ENCODE measurements at regions not wholly inside any gene's neighbourhood (a gene's known extent, or its start where the extent isn't known, plus 50 kb on each side); places are given as distances from the start of the nearest gene placed in this dataset.

DNA sequence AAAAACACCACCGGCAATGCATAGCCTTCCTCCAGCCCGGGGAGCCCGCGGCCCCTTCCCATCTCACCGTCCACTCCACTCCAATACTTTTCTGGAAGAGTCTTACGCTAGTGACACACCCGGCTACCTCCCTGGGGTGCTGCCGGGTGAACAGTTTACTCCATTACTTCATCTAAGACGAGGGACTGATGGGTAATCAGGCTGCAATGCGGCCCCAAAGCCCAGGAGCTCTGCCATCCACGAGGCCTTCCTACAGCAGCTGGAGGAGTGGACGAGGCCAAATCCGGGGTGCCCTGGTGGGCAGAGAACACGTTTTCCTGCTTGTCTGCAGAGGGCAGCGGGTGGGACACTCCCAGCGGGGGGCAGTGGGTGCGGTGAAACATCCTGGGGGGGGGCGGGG lies 356.2 kb upstream of the SHH start:
- Histone ChIP-seq H3K27me3 (ENCODE audit: control insufficient read depth in 3 of 3, insufficient read depth in 3 of 3, low read length in 3 of 3) (peaks cover 0 to 5% (median 0%) of the 10 kb centered on the region in 3 donors), H3K9me3 (ENCODE audit: control insufficient read depth in 2 of 2, insufficient read depth in 1 of 2, low read depth in 1 of 2, low read length in 1 of 2) (no peaks in the 10 kb centered on the region), H3K27ac (ENCODE audit: low read depth in 1 of 3, low read length in 2 of 3) (no peak overlapping the region), H3K4me3 (ENCODE audit: low read depth in 1 of 3, low read length in 3 of 3) (no peak overlapping the region), H3K36me3 (ENCODE audit: control insufficient read depth in 3 of 3, insufficient read depth in 2 of 3, low read depth in 1 of 3, low read length in 3 of 3) (no peaks in the 10 kb centered on the region), H3K4me1 (ENCODE audit: control insufficient read depth in 3 of 3, insufficient read depth in 2 of 3, low read depth in 1 of 3, low read length in 2 of 3) (no peaks in the 10 kb centered on the region)
- WGBS, 3 donors, result 80 to 83% (median 82%) methylated on average over 18 of the region's 18 CpGs
- DNase-seq, result no peak
- no peak for FAIRE-seq

DNA sequence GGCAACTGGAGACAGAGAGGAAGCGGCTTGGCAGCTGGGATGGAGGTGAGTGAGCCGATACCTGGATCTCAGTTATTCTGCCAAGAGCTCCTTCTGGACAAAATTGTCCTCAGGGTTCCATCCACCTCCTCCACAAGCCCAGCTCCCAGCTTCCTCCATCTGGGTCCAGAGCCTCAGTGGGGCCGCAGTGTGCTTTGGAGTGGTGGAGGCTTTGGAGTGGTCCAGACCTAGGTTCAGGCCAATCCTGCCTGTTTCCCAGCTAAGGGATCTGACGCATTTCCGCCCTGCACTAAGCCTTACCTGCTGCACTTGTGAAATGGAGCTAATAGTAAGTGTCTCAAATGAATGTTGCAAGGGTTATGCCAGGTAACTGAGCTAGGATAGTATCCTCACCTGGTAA lies 355.7 kb upstream of the SHH start:
- FAIRE-seq (no peak), DNase-seq (no peak)
- Histone ChIP-seq H3K27me3 (ENCODE audit: control insufficient read depth in 3 of 3, insufficient read depth in 3 of 3, low read length in 3 of 3) (peaks cover 0 to 5% (median 0%) of the 10 kb centered on the region in 3 donors), H3K4me1 (ENCODE audit: control insufficient read depth in 3 of 3, insufficient read depth in 2 of 3, low read depth in 1 of 3, low read length in 2 of 3) (no peaks in the 10 kb centered on the region), H3K4me3 (ENCODE audit: low read depth in 1 of 3, low read length in 3 of 3) (no peak overlapping the region), H3K9me3 (ENCODE audit: control insufficient read depth in 2 of 2, insufficient read depth in 1 of 2, low read depth in 1 of 2, low read length in 1 of 2) (no peaks in the 10 kb centered on the region), H3K36me3 (ENCODE audit: control insufficient read depth in 3 of 3, insufficient read depth in 2 of 3, low read depth in 1 of 3, low read length in 3 of 3) (no peaks in the 10 kb centered on the region), H3K27ac (ENCODE audit: low read depth in 1 of 3, low read length in 2 of 3) (no peak overlapping the region)
- 90 to 94% (median 91%) methylated on average over 5 of the region's 5 CpGs for WGBS, 3 donors

DNA sequence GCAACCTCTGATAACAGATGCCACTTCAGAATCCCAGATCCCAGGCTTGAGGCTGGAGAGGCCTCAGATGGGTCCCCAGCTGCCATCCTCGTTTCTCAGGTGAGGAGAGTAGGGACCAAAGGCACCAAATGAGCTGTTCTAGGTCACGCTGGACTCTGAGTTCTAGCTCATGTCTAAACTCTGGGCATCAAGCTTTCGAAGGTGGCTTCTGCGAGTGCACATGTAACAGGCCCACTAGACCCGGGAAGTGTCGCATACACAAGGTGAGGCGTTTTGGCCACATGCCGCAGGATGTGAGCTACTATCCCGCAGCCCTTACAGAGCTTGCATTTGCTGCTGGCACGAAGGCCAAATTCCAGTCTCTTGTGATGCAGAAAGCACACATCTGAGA lies 355.1 kb upstream of the SHH start:
- Histone ChIP-seq H3K27me3 (ENCODE audit: control insufficient read depth in 3 of 3, insufficient read depth in 3 of 3, low read length in 3 of 3) (peaks cover 0 to 5% (median 0%) of the 10 kb centered on the region in 3 donors), H3K27ac (ENCODE audit: low read depth in 1 of 3, low read length in 2 of 3) (no peak overlapping the region), H3K36me3 (ENCODE audit: control insufficient read depth in 3 of 3, insufficient read depth in 2 of 3, low read depth in 1 of 3, low read length in 3 of 3) (no peaks in the 10 kb centered on the region), H3K4me1 (ENCODE audit: control insufficient read depth in 3 of 3, insufficient read depth in 2 of 3, low read depth in 1 of 3, low read length in 2 of 3) (no peaks in the 10 kb centered on the region), H3K4me3 (ENCODE audit: low read depth in 1 of 3, low read length in 3 of 3) (no peak overlapping the region), H3K9me3 (ENCODE audit: control insufficient read depth in 2 of 2, insufficient read depth in 1 of 2, low read depth in 1 of 2, low read length in 1 of 2) (no peaks in the 10 kb centered on the region)
- WGBS, 3 donors, result 83 to 87% (median 85%) methylated on average over 10 of the region's 10 CpGs
- FAIRE-seq, result no peak
- no peak for DNase-seq

DNA sequence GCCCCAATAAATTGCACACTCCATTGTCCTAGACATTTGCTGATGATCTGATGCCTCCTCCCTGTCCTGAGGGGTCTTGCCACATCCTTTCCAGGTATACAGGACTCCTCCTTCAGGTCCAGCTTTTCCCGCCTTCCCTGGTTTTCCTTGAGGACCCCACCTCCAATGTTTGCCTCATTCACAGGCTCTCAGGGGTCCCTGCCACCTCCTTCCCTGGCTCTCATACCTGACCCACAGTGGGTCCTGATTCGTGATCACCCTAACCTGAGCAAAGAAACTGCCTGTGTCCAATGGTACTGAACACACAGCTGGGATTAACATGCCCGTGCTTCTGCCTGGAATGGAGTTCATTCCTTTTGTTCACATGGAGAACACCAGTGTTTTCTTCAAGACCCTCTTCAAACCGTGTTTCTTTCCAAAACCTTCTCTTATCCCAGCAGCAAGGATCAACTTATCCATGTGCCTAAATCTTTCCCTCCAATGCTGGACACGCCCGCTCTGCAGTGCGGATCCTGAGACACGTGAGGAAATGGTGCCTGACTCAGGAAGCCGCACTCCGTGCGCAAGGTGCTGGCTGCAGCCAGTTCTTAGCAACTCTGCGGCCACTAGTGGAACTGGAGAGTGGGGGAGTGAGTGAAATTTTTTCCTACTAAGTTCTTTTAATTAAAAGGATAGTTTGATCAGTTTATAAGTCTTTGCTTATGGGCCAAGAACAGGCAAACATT lies 354.6 kb upstream of the SHH start:
- no peaks in the 10 kb centered on the region for H3K4me1 ChIP-seq (ENCODE audit: control insufficient read depth in 3 of 3, insufficient read depth in 2 of 3, low read depth in 1 of 3, low read length in 2 of 3)
- no peak overlapping the region for H3K4me3 ChIP-seq (ENCODE audit: low read depth in 1 of 3, low read length in 3 of 3)
- DNase-seq, result no peak
- H3K36me3 ChIP-seq (ENCODE audit: control insufficient read depth in 3 of 3, insufficient read depth in 2 of 3, low read depth in 1 of 3, low read length in 3 of 3), result no peaks in the 10 kb centered on the region
- no peak for FAIRE-seq
- no peaks in the 10 kb centered on the region for H3K9me3 ChIP-seq (ENCODE audit: control insufficient read depth in 2 of 2, insufficient read depth in 1 of 2, low read depth in 1 of 2, low read length in 1 of 2)
- WGBS, 3 donors, result 83 to 85% (median 83%) methylated on average over 12 of the region's 12 CpGs
- H3K27me3 ChIP-seq (ENCODE audit: control insufficient read depth in 3 of 3, insufficient read depth in 3 of 3, low read length in 3 of 3), result peaks cover 0 to 5% (median 0%) of the 10 kb centered on the region in 3 donors
- no peak overlapping the region for H3K27ac ChIP-seq (ENCODE audit: low read depth in 1 of 3, low read length in 2 of 3)

DNA sequence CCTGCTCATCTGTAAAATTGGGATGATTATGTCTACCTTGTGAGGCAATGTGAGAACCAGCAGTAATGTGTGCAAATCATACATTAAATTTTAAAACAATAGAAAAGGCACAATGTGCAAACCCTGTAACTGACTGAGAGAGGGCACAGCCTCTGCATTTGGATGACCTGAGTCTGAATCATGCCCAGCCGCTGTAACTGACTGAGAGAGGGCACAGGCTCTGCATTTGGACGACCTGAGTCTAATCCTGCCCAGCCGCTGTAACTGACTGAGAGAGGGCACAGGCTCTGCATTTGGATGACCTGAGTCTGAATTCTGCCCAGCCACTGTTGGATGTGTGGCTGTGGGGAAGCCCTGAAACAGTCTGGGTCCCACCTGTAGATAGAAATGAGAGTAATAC lies 351.5 kb upstream of the SHH start:
- no peak overlapping the region for H3K27ac ChIP-seq (ENCODE audit: low read depth in 1 of 3, low read length in 2 of 3)
- no peak overlapping the region for H3K4me3 ChIP-seq (ENCODE audit: low read depth in 1 of 3, low read length in 3 of 3)
- H3K36me3 ChIP-seq (ENCODE audit: control insufficient read depth in 3 of 3, insufficient read depth in 2 of 3, low read depth in 1 of 3, low read length in 3 of 3), result no peaks in the 10 kb centered on the region
- no peaks in the 10 kb centered on the region for H3K9me3 ChIP-seq (ENCODE audit: control insufficient read depth in 2 of 2, insufficient read depth in 1 of 2, low read depth in 1 of 2, low read length in 1 of 2)
- FAIRE-seq (no peak), DNase-seq (no peak)
- 71 to 82% (median 76%) methylated on average over 3 of the region's 3 CpGs for WGBS, 3 donors
- peaks cover 0 to 5% (median 0%) of the 10 kb centered on the region in 3 donors for H3K27me3 ChIP-seq (ENCODE audit: control insufficient read depth in 3 of 3, insufficient read depth in 3 of 3, low read length in 3 of 3)
- no peaks in the 10 kb centered on the region for H3K4me1 ChIP-seq (ENCODE audit: control insufficient read depth in 3 of 3, insufficient read depth in 2 of 3, low read depth in 1 of 3, low read length in 2 of 3)

DNA sequence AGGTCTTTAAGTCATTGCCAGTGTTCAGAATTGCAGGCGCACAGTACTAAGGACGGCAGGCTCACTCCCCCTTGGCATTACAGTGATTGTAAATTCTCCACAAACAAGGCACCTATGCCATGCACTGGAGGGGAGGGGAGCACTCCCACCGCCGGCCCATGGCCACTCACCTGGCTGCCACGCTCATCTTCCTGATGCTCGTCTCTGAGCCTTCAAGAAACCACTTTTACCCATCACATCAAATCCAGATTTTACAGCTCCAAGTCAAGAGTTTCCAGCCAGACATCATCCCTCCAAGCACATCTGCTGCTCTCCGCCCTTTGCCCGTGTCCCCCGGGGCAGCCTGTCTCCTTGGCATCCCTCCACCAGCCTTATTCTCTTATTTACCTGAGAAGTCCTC lies 350.2 kb upstream of the SHH start:
- Histone ChIP-seq H3K4me3 (ENCODE audit: low read depth in 1 of 3, low read length in 3 of 3) (no peak overlapping the region), H3K36me3 (ENCODE audit: control insufficient read depth in 3 of 3, insufficient read depth in 2 of 3, low read depth in 1 of 3, low read length in 3 of 3) (no peaks in the 10 kb centered on the region), H3K27ac (ENCODE audit: low read depth in 1 of 3, low read length in 2 of 3) (no peak overlapping the region), H3K9me3 (ENCODE audit: control insufficient read depth in 2 of 2, insufficient read depth in 1 of 2, low read depth in 1 of 2, low read length in 1 of 2) (no peaks in the 10 kb centered on the region), H3K4me1 (ENCODE audit: control insufficient read depth in 3 of 3, insufficient read depth in 2 of 3, low read depth in 1 of 3, low read length in 2 of 3) (no peaks in the 10 kb centered on the region), H3K27me3 (ENCODE audit: control insufficient read depth in 3 of 3, insufficient read depth in 3 of 3, low read length in 3 of 3) (peaks cover 0 to 5% (median 0%) of the 10 kb centered on the region in 3 donors)
- FAIRE-seq (no peak), DNase-seq (no peak)
- WGBS, 3 donors, result 40 to 76% (median 47%) methylated on average over 9 of the region's 9 CpGs

DNA sequence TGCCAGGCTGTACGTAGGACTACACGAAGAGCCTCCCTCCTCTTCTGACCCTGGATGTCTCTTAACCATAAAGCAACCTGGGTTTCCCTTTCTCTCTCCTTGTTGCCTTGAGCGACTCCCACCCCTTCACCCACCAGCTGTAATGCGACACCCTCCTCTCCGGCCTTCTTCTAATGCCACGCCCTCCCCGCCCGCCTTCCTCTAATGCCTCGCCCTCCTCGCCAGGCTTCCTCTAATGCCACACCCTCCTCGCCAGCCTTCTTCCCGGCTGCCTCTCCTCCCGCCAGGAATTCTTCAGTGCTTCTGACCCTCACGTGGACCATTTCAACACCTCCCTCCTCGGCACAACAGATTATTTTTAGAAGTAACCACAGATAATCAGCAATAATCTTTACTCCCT lies 348.5 kb upstream of the SHH start:
- no peaks in the 10 kb centered on the region for H3K4me1 ChIP-seq (ENCODE audit: control insufficient read depth in 3 of 3, insufficient read depth in 2 of 3, low read depth in 1 of 3, low read length in 2 of 3)
- 21 to 28% (median 24%) methylated on average over 15 of the region's 15 CpGs for WGBS, 3 donors
- no peaks in the 10 kb centered on the region for H3K36me3 ChIP-seq (ENCODE audit: control insufficient read depth in 3 of 3, insufficient read depth in 2 of 3, low read depth in 1 of 3, low read length in 3 of 3)
- H3K27ac ChIP-seq (ENCODE audit: low read depth in 1 of 3, low read length in 2 of 3), result no peak overlapping the region
- FAIRE-seq, result no peak
- DNase-seq, result peak; percentile 28 to 36
- H3K27me3 ChIP-seq (ENCODE audit: control insufficient read depth in 3 of 3, insufficient read depth in 3 of 3, low read length in 3 of 3), result peaks cover 0 to 5% (median 0%) of the 10 kb centered on the region in 3 donors
- H3K4me3 ChIP-seq (ENCODE audit: low read depth in 1 of 3, low read length in 3 of 3), result no peak overlapping the region
- H3K9me3 ChIP-seq (ENCODE audit: control insufficient read depth in 2 of 2, insufficient read depth in 1 of 2, low read depth in 1 of 2, low read length in 1 of 2), result no peaks in the 10 kb centered on the region

DNA sequence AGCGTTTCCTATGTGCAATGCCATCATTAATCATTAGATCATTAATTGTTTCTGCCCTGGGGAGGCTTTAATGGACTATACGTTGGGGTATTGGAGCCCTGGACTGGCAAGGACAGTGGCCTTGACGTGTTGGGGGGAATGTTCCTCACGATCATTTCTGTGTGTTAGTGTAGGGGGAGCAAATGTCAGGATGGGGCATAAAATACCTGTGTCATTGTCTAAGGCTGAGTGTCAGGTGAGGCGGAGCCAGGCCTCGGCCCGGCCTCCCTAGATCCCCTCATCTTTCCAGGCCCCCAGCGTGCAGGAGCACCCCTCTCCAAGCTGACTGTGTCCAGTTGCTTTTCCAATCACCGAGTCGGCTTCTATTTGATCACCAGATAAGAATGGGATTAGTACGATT lies 346.4 kb upstream of the SHH start:
- no peaks in the 10 kb centered on the region for H3K9me3 ChIP-seq (ENCODE audit: control insufficient read depth in 2 of 2, insufficient read depth in 1 of 2, low read depth in 1 of 2, low read length in 1 of 2)
- DNase-seq (no peak), FAIRE-seq (no peak)
- H3K4me3 ChIP-seq (ENCODE audit: low read depth in 1 of 3, low read length in 3 of 3), result no peak overlapping the region
- H3K27me3 ChIP-seq (ENCODE audit: control insufficient read depth in 3 of 3, insufficient read depth in 3 of 3, low read length in 3 of 3), result peaks cover 0 to 3% (median 0%) of the 10 kb centered on the region in 3 donors
- H3K4me1 ChIP-seq (ENCODE audit: control insufficient read depth in 3 of 3, insufficient read depth in 2 of 3, low read depth in 1 of 3, low read length in 2 of 3), result no peaks in the 10 kb centered on the region
- H3K36me3 ChIP-seq (ENCODE audit: control insufficient read depth in 3 of 3, insufficient read depth in 2 of 3, low read depth in 1 of 3, low read length in 3 of 3), result no peaks in the 10 kb centered on the region
- 80 to 86% (median 82%) methylated on average over 11 of the region's 11 CpGs for WGBS, 3 donors
- no peak overlapping the region for H3K27ac ChIP-seq (ENCODE audit: low read depth in 1 of 3, low read length in 2 of 3)

DNA sequence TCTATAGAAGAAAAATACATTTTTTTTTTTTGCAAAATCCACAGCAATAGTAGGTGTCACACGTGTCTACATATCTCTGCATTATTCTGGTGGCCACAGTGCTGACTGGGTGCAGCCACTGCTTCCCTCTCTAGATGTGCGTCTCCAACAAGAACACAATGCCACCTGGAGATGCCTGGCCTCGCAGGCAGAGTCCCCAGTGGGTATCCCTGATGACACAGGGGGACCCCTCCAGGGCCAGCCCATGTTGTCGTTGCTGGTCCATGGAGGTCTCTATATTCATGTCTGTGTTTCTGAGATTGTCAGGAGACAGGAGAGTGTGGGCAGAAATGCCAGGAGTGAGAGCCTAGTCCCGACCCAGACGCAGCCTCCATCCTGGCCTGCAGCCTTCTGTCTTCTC lies 345.9 kb upstream of the SHH start:
- 84 to 92% (median 91%) methylated on average over 6 of the region's 6 CpGs for WGBS, 3 donors
- H3K27me3 ChIP-seq (ENCODE audit: control insufficient read depth in 3 of 3, insufficient read depth in 3 of 3, low read length in 3 of 3), result no peaks in the 10 kb centered on the region
- no peaks in the 10 kb centered on the region for H3K36me3 ChIP-seq (ENCODE audit: control insufficient read depth in 3 of 3, insufficient read depth in 2 of 3, low read depth in 1 of 3, low read length in 3 of 3)
- no peak overlapping the region for H3K27ac ChIP-seq (ENCODE audit: low read depth in 1 of 3, low read length in 2 of 3)
- no peak for DNase-seq
- H3K4me3 ChIP-seq (ENCODE audit: low read depth in 1 of 3, low read length in 3 of 3), result no peak overlapping the region
- FAIRE-seq, result no peak
- H3K9me3 ChIP-seq (ENCODE audit: control insufficient read depth in 2 of 2, insufficient read depth in 1 of 2, low read depth in 1 of 2, low read length in 1 of 2), result no peaks in the 10 kb centered on the region
- no peaks in the 10 kb centered on the region for H3K4me1 ChIP-seq (ENCODE audit: control insufficient read depth in 3 of 3, insufficient read depth in 2 of 3, low read depth in 1 of 3, low read length in 2 of 3)
